Activated CD4-positive, alpha-beta T cell treated with anti-CD3 and anti-CD28 coated beads for 4 hours (primary cell): ENCODE measurements at regions not wholly inside any gene's neighbourhood (a gene's known extent, or its start where the extent isn't known, plus 50 kb on each side); places are given as distances from the start of the nearest gene placed in this dataset.

Source experiments
- DNase-seq, 2 donors: peaks; one replicate each; pipeline ENCODE4 v3.0.0-alpha.2; 2020

GRCh38 chr2:180523621-180524340, 456.6 kb upstream of the UBE2E3 start:
- no peak for DNase-seq

GRCh38 chr2:180520921-180521581, 459.4 kb upstream of the UBE2E3 start:
- no peak for DNase-seq

- DNase-seq: no peak
Observed at GRCh38 chr2:180520206-180520605, 460.2 kb upstream of the UBE2E3 start.

- DNase-seq: no peak
Observed at GRCh38 chr2:180519276-180519675, 461.1 kb upstream of the UBE2E3 start.

GRCh38 chr2:180516232-180516631, 464.2 kb upstream of the UBE2E3 start:
- no peak for DNase-seq

GRCh38 chr2:180513389-180513788, 467.0 kb upstream of the UBE2E3 start:
- DNase-seq: no peak

GRCh38 chr2:180508458-180508857, 471.9 kb upstream of the UBE2E3 start:
- no peak for DNase-seq

- DNase-seq: no peak
Observed at GRCh38 chr2:180507028-180507427, 473.4 kb upstream of the UBE2E3 start.

GRCh38 chr2:180505203-180505602, 475.2 kb upstream of the UBE2E3 start:
- no peak for DNase-seq

- no peak for DNase-seq
Observed at GRCh38 chr2:180497621-180498152, 482.7 kb upstream of the UBE2E3 start.

GRCh38 chr2:180495606-180496005, 484.8 kb upstream of the UBE2E3 start:
- no peak for DNase-seq

GRCh38 chr2:180494286-180494685, 486.1 kb upstream of the UBE2E3 start:
- DNase-seq: no peak

GRCh38 chr2:180482696-180483095, 475.6 kb upstream of the CWC22 start:
- DNase-seq: no peak

- DNase-seq: no peak
Observed at GRCh38 chr2:180481998-180482397, 474.9 kb upstream of the CWC22 start.

- DNase-seq: no peak
Observed at GRCh38 chr2:180478883-180479282, 471.8 kb upstream of the CWC22 start.

- no peak for DNase-seq
Observed at GRCh38 chr2:180474716-180475115, 467.6 kb upstream of the CWC22 start.

GRCh38 chr2:180473456-180473855, 466.4 kb upstream of the CWC22 start:
- DNase-seq: no peak

- no peak for DNase-seq
Observed at GRCh38 chr2:180472133-180472532, 465.0 kb upstream of the CWC22 start.

GRCh38 chr2:180463608-180464007, 456.5 kb upstream of the CWC22 start:
- DNase-seq: no peak

- no peak for DNase-seq
Observed at GRCh38 chr2:180461761-180462160, 454.7 kb upstream of the CWC22 start.

GRCh38 chr2:180456801-180457200, 449.7 kb upstream of the CWC22 start:
- DNase-seq: no peak

GRCh38 chr2:180450841-180451240, 443.7 kb upstream of the CWC22 start:
- no peak for DNase-seq

- DNase-seq: no peak
Observed at GRCh38 chr2:180449171-180449915, 442.2 kb upstream of the CWC22 start.

- DNase-seq: no peak
Observed at GRCh38 chr2:180446492-180446891, 439.4 kb upstream of the CWC22 start.
